ENCODE measurements at regions not wholly inside any gene's neighbourhood (a gene's known extent, or its start where the extent isn't known, plus 50 kb on each side); places are given as distances from the start of the nearest gene placed in this dataset.

DNA sequence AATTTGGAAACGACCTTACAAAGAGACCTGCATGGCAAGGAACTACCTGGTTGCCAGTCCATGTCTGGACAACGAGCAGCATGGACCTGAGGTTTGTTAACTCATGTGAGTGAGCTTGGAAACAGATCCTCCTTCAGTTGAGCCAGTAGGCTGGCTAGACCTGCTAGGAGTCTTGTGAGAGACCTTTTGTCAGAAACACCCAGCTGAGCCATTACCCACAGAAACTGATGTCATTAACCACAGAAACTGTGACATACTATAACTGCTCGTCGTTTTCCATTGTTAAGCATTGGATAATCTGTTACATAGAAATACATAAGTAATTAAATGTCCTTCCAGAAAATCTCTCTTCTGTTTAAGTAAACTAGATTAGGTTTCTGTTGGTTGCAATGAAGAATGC is 211.1 kb upstream of the C21orf91 start:
- DNase-seq (ENCODE audit: low read depth), result no peak
- TF ChIP-seq, protein P1, sequence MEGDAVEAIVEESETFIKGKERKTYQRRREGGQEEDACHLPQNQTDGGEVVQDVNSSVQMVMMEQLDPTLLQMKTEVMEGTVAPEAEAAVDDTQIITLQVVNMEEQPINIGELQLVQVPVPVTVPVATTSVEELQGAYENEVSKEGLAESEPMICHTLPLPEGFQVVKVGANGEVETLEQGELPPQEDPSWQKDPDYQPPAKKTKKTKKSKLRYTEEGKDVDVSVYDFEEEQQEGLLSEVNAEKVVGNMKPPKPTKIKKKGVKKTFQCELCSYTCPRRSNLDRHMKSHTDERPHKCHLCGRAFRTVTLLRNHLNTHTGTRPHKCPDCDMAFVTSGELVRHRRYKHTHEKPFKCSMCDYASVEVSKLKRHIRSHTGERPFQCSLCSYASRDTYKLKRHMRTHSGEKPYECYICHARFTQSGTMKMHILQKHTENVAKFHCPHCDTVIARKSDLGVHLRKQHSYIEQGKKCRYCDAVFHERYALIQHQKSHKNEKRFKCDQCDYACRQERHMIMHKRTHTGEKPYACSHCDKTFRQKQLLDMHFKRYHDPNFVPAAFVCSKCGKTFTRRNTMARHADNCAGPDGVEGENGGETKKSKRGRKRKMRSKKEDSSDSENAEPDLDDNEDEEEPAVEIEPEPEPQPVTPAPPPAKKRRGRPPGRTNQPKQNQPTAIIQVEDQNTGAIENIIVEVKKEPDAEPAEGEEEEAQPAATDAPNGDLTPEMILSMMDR (IDR thresholded peaks at IDR 0.05; ENCODE audit: insufficient read depth, low read depth, low read length), result no peak
- H3K4me3 ChIP-seq (ENCODE audit: low read depth, low read length), result no peak overlapping the region

DNA sequence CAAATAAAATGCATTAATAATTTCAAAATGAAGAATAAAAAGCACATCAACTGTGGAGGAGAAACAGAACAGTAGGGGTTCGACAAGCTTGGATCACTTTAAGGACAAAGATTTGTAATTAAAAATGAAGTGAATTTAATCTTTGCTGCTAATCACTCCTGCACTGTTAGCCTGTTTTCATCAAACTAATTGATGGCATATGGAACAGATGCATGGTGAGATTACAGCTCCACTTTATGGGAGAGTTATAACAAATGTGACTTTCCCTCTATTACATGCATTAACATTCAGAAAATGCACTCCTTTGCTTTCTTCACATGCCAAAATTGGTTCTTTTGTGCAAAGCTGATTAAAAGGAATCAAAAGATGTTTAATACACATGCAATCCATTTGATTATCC is 207.2 kb upstream of the C21orf91 start:
- no peak overlapping the region for H3K4me3 ChIP-seq (ENCODE audit: low read depth, low read length)
- TF ChIP-seq, protein P1 (IDR thresholded peaks at IDR 0.05; ENCODE audit: insufficient read depth, low read depth, low read length), result no peak
- DNase-seq (ENCODE audit: low read depth), result no peak

DNA sequence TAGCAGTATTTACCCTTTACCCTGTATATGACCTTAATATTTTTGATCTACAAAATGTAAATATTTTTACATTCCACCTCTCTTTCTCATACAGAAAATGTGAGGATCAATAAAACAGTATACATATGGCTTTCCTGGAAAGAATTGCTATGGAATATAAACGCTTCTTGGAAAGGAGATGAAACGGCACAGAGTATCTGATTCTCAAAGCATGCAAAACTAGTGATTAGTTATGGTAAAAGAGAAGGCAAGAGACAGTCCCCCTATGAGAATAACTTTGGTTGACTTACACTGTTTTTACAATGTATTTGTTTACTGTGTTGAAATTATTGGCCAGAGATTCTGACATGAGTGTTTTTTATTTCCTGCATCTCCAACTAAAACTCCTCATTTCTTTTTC is 204.6 kb upstream of the C21orf91 start:
- no peak overlapping the region for H3K4me3 ChIP-seq (ENCODE audit: low read depth, low read length)
- DNase-seq (ENCODE audit: low read depth), result no peak
- TF ChIP-seq, protein P1 (IDR thresholded peaks at IDR 0.05; ENCODE audit: insufficient read depth, low read depth, low read length), result no peak

DNA sequence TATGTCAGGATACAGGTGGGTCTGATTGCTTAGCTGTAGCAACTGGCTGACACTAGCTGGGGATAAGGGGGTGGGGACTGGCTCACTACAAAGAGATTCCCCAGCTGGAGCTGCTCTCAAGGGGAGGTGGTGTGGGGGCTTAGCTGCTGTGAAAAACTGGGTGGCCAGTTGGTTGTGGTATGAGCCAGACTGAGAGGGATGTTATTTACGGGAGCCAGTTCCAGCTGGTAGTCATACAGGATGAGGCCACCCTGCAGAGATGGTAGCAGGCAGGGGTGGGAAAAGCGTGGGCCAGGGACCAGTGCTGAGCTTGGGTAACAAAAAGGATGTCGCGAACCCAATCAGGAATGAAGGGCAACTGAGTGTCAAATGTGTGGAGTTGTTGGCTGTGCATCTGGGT is 204.0 kb upstream of the C21orf91 start:
- H3K4me3 ChIP-seq (ENCODE audit: low read depth, low read length), result no peak overlapping the region
- TF ChIP-seq, protein P1 (IDR thresholded peaks at IDR 0.05; ENCODE audit: insufficient read depth, low read depth, low read length), result no peak
- no peak for DNase-seq (ENCODE audit: low read depth)

DNA sequence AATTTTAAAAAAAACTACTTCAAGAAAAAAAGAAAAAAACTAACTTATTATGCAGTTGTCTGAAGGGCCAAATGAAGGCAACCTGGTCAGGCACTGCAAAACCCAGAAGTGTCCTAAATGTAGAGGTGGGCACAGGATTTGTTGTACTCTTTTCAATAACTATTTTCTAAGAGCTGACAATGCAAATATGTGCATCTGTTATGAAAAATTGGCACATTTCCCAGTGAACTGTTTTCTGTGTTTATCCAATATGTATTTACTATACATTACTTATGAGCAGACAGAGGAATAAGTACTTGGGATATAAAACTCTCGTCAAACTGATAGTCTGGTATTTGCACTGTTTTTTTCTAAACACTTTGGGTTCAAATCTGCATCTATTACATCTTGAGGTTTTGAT is 188.0 kb upstream of the C21orf91 start:
- no peak for DNase-seq (ENCODE audit: low read depth)
- H3K4me3 ChIP-seq (ENCODE audit: low read depth, low read length), result no peak overlapping the region
- TF ChIP-seq, protein P1 (IDR thresholded peaks at IDR 0.05; ENCODE audit: insufficient read depth, low read depth, low read length), result no peak

DNA sequence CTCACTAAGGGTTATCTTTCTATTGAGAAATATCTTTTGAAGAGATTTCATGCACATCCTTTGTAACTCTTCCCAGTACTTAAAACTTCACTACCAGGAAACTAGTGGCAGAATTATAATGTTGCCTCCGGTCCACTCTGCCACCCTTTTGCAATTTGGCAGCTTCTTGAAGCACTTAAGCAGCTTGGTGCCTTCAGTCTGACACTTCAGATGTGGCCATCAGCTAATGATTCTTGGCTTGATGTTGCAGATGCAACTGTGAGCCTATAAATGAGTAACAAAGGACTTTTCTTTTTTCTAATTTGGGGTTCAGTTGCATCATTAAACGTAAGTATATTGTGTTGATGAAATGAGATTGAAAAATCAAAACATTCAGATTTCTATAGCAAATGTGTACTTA is 187.5 kb upstream of the C21orf91 start:
- no peak overlapping the region for H3K4me3 ChIP-seq (ENCODE audit: low read depth, low read length)
- DNase-seq (ENCODE audit: low read depth), result no peak
- TF ChIP-seq, protein P1 (IDR thresholded peaks at IDR 0.05; ENCODE audit: insufficient read depth, low read depth, low read length), result no peak

DNA sequence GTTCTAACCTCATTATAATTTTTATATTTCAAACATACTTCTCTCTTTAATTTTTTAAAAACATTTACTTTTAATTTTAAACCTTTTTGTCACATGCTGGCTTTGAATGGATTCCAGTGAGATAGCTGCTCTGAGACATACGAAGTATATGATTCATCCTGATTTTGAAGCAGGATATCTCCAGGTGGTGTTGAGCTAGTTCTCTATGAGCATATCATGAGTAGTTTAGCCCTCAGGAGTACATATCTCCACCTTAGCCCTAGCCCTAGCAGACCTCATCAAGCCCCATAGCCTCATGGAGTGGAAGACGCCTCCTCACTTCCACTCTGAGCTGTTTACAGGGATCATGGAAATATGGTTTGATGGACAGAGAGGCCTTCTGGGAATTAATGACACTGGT is 183.2 kb upstream of the C21orf91 start:
- TF ChIP-seq, protein P1 (IDR thresholded peaks at IDR 0.05; ENCODE audit: insufficient read depth, low read depth, low read length), result no peak
- no peak overlapping the region for H3K4me3 ChIP-seq (ENCODE audit: low read depth, low read length)
- DNase-seq (ENCODE audit: low read depth), result no peak
